SKM-1 (cell line): ENCODE measurements at regions not wholly inside any gene's neighbourhood (a gene's known extent, or its start where the extent isn't known, plus 50 kb on each side); places are given as distances from the start of the nearest gene placed in this dataset.
"Not testable (repeated sequence)": the region's sequence is repeated elsewhere in the genome, so short reads cannot be mapped to it uniquely, and the experiment has no call there.

ENCODE experiments used
- DNase-seq: peaks from one replicate; lab custom pipeline; 2025; ENCODE audit not compliant: unreplicated experiment; lab: John Stamatoyannopoulos, UW

DNA sequence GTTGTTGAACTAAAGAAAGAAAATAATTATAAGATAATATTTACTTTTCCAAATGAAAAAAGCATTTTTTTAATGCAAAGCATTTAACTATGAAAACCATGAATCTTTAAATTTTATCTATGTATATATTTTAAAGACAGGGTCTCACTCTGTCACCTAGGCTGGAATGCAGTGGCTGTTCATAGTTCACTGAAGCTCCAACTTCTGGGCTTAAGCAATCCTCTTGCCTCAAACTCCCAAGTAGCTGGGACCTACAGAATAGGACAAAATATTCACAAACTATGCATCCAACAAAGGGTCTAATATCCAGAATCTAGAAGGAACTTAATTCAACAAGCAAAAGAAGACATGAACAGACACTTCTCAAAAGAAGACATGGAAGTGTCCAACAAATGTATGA, 55.9 kb upstream of the ALB start:
- no peak for DNase-seq

- no peak for DNase-seq
Measured at GRCh38 chr4:73347497-73347896, 56.6 kb upstream of the ALB start.

DNA sequence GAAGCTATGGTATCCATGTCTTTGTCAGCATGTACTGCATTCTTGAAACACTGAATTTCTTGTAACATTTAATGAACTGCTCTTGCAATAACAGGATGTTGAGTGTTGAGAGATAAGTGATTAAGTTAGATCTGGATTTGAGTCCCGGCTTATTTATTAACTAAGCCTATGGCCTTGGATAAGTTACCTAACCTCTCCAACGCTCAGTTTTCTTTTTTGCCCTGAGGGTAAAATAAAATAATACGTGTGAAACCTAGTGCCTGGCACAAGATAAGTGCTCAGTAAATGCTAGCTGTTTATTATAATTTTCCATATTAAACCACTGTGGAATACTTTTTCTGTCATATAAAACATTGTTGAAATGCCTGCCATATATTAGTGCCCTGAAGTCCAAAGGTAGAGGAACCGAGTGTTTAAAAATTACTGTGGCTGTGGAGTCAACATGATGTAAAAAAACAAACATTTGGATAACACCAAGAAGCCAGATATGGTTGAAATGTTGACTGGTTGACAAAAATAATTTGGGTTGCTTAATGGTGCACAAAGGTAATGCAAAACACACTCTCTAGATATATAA, 58.6 kb upstream of the ALB start:
- DNase-seq = no peak

DNA sequence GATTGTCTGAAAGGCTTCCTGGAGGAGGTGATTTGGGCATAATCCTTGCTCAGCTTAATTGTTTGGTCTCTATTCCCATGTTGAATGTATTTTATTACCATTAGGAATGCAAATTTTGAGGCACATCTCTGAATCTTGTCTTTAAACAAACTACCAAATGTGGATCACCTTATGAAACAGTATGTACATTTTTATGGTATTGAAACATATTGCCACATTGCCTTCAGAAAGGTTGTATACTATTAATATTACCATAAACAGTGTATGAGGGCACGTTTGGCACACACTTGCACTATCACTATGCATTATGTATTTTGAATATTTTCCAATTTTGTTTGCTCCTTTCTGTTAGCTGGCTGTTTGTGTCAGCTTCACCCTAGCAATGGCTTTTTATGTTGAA, 60.0 kb upstream of the ALB start:
- no peak for DNase-seq

DNA sequence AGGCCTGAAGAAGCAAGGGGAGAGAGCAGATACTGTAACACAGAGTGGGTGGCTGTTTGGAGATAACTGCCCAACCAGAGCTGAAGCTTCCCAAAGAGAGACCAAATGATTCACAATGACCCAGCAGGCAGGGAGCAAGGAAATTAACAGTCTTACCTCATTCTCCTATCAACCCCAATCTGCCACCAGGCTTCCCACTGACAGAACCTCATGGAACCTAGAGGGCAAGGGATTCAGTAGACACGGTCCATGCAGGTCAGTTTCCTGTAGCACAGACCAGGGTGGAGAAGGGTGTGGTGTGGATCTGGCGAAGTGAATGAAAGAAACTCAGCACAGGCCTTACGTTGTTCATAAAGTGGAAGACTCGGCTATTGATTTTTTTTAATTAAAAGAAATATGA, 60.7 kb upstream of the ALB start:
- no peak for DNase-seq

- DNase-seq = peak; percentile 10
Measured at GRCh38 chr4:73341454-73341853, 62.6 kb upstream of the ALB start.

DNA sequence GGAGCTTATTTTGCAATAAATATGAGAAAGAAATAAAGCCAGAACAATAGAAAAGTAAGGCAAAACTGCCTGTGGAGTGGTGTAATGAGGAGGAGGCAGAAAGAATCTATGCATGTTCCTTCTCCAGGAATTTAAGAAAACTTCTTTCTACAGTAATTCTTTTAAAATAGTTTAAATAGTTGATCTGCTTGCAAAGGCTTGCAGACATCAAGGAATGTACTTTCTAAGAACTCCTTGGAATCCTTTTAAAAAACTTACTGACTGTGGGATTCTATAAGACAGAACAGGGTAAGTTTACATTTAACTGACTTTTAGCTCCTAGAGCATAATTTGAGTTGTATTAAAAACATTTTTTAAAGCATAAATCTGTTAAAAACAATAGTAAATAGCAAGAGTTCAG, 63.2 kb upstream of the ALB start:
- no peak for DNase-seq

DNA sequence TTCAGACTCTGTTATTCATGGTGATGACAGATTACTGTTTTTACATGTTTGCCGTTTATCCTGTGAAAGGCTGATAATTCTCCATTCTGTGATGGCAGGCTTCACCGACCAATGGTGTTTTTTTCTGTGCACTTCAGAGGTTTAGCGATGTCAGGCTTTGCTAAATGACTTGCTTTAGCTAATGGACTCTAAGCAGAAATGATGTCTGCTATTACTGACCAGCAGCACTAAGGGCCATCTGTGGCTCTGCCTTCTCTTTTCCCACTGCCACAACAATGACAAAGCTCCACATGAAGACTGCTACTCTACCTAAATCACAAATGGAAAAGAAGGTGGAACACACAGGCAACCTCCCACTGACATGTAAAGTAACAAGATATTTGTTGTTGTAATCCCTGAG, 68.4 kb upstream of the ALB start:
- DNase-seq = no peak

DNA sequence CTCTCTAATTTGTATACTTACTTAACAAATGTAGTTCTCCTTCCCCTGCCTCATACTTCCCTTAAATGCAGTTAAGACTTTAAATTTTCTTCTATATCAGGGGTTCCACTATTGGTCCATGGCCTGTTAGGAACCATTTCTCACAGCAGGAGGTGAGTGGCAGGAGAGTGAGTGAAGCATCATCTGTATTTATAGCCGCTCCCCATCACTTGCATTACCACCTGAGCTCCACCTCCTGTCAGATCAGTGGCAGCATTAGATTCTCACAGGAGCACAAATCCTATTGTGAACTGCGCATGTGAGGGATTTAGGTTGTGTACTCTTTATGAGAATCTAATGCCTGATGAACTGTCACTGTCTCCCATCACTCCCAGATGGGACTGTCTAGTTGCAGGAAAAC, 72.1 kb upstream of the ALB start:
- not testable (repeated sequence) for DNase-seq

DNA sequence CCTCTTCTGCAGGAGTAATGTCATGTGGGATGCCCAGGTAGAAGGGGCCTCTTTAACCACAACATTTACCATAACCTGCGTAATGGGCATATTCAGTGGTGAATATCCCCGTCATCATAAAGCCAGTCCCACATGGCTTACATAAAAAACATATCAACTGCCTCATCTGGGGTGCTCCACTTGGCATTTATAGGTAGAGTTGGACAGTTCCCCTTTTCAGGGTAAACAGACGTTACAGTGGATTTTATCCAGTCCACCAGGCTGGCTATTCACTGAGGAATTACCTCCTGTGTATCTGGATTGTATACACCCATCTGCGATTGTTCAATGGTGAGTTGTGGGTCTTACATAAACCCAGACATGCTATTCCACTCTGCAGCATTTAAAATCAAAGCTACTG, 70.7 kb upstream of the ANKRD17 start:
- DNase-seq = no peak

- not testable (repeated sequence) for DNase-seq
Measured at GRCh38 chr4:73325776-73326175, 67.2 kb upstream of the ANKRD17 start.

DNA sequence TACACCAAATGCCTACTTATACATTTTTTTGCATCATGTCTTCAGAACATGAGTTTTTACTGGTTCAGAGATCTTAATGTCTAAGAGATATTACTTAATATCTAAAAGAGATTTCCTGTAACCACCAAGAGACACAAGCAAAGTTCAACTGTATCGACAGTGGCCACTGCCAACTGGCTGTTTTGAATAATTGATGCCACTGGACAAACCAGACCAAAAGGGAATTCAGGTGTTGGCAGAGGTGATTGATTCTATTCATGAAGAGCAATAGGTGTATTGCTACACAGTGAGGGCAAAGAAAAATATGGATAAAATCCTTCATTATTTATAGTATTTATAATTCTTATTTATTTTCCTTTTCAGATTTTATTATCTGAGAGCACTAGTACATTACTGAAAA, 58.5 kb upstream of the ANKRD17 start:
- DNase-seq = no peak

DNA sequence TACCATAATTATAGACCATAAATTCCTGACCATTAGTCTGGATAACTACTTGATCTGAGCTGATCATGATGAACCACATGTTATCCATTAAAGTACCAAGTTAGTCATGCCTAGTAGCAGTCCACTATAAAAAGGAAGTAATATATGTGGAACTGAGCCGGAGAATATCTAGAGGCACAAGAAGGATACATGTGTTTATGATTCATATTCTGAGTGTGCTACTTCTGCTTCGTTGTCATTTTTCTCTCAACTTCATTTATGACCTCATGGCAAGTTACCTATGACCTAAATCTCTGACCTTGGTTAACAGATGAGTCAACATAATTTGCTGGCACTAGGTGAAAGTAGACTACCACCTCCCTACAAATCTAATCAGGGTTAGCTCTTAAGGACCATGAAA, 56.5 kb upstream of the ANKRD17 start:
- DNase-seq = peak; percentile 4

DNA sequence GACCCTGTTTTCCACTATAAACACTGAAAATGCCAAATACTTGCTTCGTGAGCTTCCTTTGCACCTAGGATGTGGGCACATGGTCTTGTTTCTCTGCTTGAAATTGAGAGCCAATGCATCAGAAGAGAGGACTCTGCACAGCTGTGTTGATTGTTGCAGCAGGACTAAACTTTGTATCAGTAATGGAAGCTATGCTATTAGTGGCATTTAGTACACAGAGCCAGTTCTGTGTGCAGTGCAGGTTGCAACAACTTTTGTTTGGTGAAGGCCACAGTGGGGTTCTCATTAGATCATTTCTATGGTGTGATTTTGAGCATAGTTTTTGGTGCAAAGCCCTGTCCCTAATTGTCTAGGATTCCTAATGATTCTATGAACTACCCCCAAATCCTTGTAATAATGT, 54.4 kb upstream of the ANKRD17 start:
- no peak for DNase-seq

DNA sequence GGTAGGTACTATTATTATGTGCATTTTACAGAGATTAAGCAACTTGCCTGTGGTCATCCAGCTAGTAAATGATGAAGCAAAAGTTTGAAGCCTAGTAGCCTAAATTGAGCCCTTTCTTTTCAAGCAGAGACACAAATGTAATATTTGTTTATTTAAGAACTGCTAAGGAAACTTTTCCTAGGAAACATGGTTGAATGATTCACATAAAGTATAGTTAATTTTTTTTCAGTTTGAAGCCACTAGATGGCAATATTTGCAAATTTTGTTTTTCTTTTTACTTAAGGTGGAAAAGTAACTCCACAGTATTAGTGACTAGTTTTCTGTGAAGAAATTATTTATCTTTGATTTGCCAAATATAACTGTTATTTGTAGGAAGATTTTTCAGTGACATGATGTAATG, 52.8 kb upstream of the ANKRD17 start:
- no peak for DNase-seq

DNA sequence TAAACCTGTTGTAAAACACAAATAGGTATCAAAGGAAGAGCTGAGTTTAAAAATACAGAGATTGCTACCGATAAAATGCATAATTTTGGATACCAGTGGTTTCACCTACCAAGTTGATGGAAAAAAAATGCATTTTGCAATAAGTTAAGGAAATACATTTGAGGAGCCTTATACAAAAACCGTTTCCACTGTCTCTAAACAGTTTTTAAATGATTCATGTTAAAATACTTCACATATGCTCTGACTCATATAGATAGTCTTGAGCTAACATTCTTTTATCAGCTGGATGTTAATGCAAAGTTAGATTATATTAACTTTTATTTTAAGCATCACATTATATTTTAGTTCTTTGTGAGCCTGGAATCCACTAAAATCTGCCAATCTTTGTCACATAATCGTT, 50.6 kb upstream of the ANKRD17 start:
- no peak for DNase-seq
